ENCODE measurements at regions not wholly inside any gene's neighbourhood (a gene's known extent, or its start where the extent isn't known, plus 50 kb on each side); places are given as distances from the start of the nearest gene placed in this dataset.

DNA sequence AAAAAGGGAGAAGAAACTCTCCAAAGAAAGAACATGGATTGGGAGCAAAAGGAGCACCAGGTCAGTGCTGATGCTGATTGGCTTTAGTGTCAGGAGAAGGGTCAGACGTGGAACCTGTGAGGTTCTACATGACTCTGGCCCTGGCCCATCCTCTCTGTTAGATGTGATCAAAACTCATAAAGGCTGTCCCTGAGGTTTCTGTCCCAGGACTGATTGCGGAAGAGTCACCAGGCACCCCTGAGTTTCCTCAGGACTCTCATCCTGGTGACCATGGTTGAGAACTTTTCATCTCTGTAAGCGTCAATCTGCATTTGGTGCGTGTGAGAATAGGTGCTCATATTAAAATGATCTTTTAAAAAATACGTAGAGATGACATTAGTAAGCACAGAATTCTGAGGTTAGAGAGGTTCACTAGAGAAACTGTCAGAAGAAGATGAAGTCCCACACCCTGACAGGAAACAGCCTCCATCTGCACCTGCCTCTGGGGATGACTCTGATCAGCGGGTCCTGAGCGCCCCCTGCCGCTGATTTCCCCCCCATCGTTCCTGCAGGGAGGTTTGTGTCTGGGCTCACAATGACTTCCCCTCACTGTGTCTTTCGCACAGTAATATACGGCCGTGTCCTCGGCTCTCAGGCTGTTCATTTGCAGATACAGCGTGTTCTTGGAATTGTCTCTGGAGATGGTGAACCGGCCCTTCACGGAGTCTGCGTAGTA, 741.8 kb downstream of the TMEM121 start (continued):
- peak; percentile 41 for TF ChIP-seq CTCF (CRISPR knock-in tag; IDR thresholded peaks at IDR 0.05)

- no peak for FAIRE-seq
- no peak for TF ChIP-seq ZNF317 (CRISPR knock-in tag; IDR thresholded peaks at IDR 0.05)
- TF ChIP-seq, protein P1, sequence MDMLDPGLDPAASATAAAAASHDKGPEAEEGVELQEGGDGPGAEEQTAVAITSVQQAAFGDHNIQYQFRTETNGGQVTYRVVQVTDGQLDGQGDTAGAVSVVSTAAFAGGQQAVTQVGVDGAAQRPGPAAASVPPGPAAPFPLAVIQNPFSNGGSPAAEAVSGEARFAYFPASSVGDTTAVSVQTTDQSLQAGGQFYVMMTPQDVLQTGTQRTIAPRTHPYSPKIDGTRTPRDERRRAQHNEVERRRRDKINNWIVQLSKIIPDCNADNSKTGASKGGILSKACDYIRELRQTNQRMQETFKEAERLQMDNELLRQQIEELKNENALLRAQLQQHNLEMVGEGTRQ (IDR thresholded peaks at IDR 0.05; ENCODE audit: low read depth, low read length): no peak
- TF ChIP-seq, protein P1 (CRISPR knock-in tag; IDR thresholded peaks at IDR 0.05; ENCODE audit: borderline replicate concordance): no peak
- TF ChIP-seq PPARG (CRISPR knock-in tag; conservative IDR thresholded peaks at IDR 0.05): no peak
- no peak for TF ChIP-seq PLRG1 (conservative IDR thresholded peaks at IDR 0.05)
- TF ChIP-seq, protein P2, sequence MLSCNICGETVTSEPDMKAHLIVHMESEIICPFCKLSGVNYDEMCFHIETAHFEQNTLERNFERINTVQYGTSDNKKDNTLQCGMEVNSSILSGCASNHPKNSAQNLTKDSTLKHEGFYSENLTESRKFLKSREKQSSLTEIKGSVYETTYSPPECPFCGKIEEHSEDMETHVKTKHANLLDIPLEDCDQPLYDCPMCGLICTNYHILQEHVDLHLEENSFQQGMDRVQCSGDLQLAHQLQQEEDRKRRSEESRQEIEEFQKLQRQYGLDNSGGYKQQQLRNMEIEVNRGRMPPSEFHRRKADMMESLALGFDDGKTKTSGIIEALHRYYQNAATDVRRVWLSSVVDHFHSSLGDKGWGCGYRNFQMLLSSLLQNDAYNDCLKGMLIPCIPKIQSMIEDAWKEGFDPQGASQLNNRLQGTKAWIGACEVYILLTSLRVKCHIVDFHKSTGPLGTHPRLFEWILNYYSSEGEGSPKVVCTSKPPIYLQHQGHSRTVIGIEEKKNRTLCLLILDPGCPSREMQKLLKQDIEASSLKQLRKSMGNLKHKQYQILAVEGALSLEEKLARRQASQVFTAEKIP (CRISPR knock-in tag; IDR thresholded peaks at IDR 0.05; ENCODE audit: borderline replicate concordance): no peak
- TF ChIP-seq DRAP1 (CRISPR knock-in tag; IDR thresholded peaks at IDR 0.05): no peak
- TF ChIP-seq ZNF883 (CRISPR knock-in tag; IDR thresholded peaks at IDR 0.05; ENCODE audit: not compliant biosample characterization): no peak
- no peak for TF ChIP-seq SP1 (IDR thresholded peaks at IDR 0.05)
- no peak for TF ChIP-seq SP1 (CRISPR knock-in tag; IDR thresholded peaks at IDR 0.05)
- TF ChIP-seq LRRFIP1 (CRISPR knock-in tag; conservative IDR thresholded peaks at IDR 0.05): no peak
- no peak for TF ChIP-seq SATB2 (CRISPR knock-in tag; IDR thresholded peaks at IDR 0.05)
- TF ChIP-seq MEIS2 (CRISPR knock-in tag; IDR thresholded peaks at IDR 0.05): no peak
- no peak for TF ChIP-seq ZNF441 (CRISPR knock-in tag; IDR thresholded peaks at IDR 0.05; ENCODE audit: borderline replicate concordance)
- TF ChIP-seq BHLHE40 (IDR thresholded peaks at IDR 0.05; ENCODE audit: low read length): no peak
Observed at GRCh38 chr14:106269029-106269428, 742.6 kb downstream of the TMEM121 start.

More at GRCh38 chr14:106269029-106269428, 742.6 kb downstream of the TMEM121 start:
- H2AFZ ChIP-seq (ENCODE audit: low read length): no peak overlapping the region
- H3K4me3 ChIP-seq (replicated peaks in 1 of 3; ENCODE audit: insufficient read depth in 1 of 3, low read depth in 2 of 3, low read length in 3 of 3): no peak overlapping the region
- BruUV-seq (replicated peaks): no TSS peak
- H4K20me1 ChIP-seq (ENCODE audit: insufficient read depth, low read length): no peaks in the 10 kb centered on the region
- H3K27ac ChIP-seq (ENCODE audit: extremely low read length, insufficient read depth, low read length): no peak overlapping the region
- peaks cover 2 to 6% of the 10 kb centered on the region in 2 experiments; a peak in 2 of 5 replicates for H3K27me3 ChIP-seq (ENCODE audit: control insufficient read depth in 1 of 2, insufficient read depth in 2 of 2, low read length in 2 of 2)
- no peaks in the 10 kb centered on the region for H3K79me2 ChIP-seq (ENCODE audit: insufficient read depth, low read length)
- H3K4me2 ChIP-seq (ENCODE audit: low read depth, low read length): no peak overlapping the region
- WGBS (ENCODE audit: low lambda C conversion rate): 11% methylated on average over 2 of the region's 2 CpGs
- intact Hi-C loops (cut with micrococcal nuclease; ENCODE audit: unreplicated experiment) (no loop called here), in situ Hi-C loops (cut with HindIII; ENCODE audit: extremely low pct_ligation_motif_present, low pct_unique_long_range_greater_than_20kb) (no loop called here)
- ChIA-PET POLR2A (no interaction called here), CTCF (ENCODE audit: low intra/inter-chr PET ratio, low total read pairs) (no interaction called here)
- no peaks in the 10 kb centered on the region for H3K36me3 ChIP-seq (replicated peaks in 1 of 2; ENCODE audit: control insufficient read depth in 1 of 2, insufficient read depth in 2 of 2, low read length in 2 of 2)
- H3K9me3 ChIP-seq (ENCODE audit: low read length): no peaks in the 10 kb centered on the region
- ATAC-seq: no peak
- no peak overlapping the region for H3K9ac ChIP-seq (ENCODE audit: insufficient read depth, low read depth, low read length)
- DNase-seq (ENCODE audit: low spot score): no peak
- no peaks in the 10 kb centered on the region for H3K4me1 ChIP-seq (ENCODE audit: insufficient read depth, low read length)

Data from HepG2 (cell line).